HG03064 (cell line): ENCODE measurements at regions not wholly inside any gene's neighbourhood (a gene's known extent, or its start where the extent isn't known, plus 50 kb on each side); places are given as distances from the start of the nearest gene placed in this dataset.

Source experiments
- ATAC-seq: cut with Tn5 transposase; IDR thresholded peaks from one replicate; pipeline ENCODE4 v1.9.1; 2021; ENCODE audit warnings: low read depth; ENCODE audit not compliant: unreplicated experiment

DNA sequence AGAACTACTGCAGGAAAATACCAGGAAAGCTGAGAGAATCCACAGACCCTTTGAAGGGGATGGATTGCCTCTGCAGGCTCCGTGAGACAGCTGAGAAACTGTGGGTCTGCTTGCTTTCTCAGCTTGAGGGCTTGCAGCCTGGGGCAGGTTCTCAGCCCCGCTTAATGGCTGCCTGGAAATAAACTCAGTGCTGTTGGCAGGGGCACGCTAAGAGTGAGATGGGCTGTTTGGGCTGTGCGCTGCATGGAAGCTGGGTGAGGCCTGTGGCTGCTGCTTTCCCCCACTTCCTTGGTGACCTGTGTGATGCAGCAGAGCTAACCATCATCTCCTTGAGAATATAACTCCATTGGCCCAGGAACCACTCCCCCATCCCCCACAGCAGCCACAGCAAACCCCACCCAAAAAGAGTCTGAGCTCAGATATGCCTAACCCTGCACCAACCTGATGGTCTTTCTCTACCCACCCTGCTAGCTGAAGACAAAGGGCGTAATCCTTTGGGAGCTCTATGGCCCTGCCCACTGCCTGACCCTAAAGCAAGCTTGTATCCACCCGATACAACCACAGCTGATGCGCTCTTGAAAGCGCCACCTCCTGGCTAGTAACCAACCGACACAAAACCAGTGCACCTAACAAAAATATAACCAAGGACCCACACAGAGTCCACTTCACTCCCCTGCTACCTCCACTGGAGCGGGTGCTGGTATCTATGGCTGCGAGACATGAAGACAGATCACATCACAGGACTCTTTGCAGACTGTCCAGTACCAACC is 800.6 kb upstream of the MAP3K7 start:
- no peak for ATAC-seq

DNA sequence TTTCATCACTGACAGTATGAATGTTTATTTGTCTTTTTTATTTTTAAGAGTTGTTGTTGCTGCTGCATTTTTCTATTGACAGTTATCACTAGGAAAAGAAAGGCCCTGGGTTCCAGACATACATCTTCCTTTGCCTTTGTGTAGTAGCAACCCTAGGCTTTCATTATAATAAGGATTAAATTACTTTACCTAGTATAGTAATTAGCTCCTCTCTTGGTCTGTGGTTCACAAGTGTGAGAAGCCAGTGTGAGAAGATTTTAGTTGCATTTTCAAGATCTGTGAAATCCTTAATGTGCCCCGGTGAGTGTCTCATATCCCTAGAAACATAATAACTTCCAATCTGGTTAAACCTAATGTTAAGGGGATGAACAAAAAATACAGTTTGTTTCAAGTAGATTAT is 799.3 kb upstream of the MAP3K7 start:
- no peak for ATAC-seq

- no peak for ATAC-seq
Measured at GRCh38 chr6:91383207-91383606, 796.3 kb upstream of the MAP3K7 start.

GRCh38 chr6:91376686-91377085 is 789.8 kb upstream of the MAP3K7 start:
- ATAC-seq, result no peak

GRCh38 chr6:91366781-91367180 is 779.9 kb upstream of the MAP3K7 start:
- ATAC-seq, result no peak

GRCh38 chr6:91358986-91359385 is 772.1 kb upstream of the MAP3K7 start:
- no peak for ATAC-seq

DNA sequence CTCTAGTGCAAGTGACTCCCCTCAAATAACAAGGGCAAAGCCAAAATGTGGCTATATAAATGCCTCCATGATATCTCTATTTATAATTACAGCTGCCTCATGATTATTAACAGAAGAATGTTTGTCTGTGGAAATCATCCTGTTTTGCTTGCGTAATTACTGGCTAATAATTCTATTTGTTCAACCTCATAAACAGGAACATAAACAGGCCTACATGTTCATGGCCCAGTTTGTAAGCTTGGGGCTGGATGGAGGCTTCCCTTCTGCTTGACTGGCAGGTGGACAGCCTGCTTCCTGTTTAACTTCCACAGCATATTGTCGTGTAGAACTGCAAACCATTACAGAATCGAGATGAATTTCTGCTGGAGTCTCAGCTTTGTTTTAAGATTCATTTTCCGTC is 766.0 kb upstream of the MAP3K7 start:
- no peak for ATAC-seq

DNA sequence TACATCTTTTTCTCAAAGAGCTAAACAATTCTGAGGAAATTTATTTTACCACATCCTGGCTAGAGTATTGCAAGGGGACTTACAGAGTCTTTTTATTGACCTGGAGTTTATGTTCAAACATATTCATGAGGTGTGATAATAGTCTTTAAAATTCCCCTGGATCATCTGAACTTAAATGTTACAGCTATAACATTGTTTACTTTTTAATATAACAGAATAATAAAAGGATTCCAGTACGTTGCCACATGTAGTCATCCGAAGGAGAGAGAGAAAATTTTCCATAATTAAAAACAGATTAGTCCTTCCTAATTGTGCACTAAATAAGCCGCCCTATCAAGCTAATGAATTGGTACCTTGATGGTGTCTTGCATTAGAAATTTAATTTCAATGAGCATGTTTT is 765.4 kb upstream of the MAP3K7 start:
- no peak for ATAC-seq

GRCh38 chr6:91350146-91350908 is 763.5 kb upstream of the MAP3K7 start:
- no peak for ATAC-seq

DNA sequence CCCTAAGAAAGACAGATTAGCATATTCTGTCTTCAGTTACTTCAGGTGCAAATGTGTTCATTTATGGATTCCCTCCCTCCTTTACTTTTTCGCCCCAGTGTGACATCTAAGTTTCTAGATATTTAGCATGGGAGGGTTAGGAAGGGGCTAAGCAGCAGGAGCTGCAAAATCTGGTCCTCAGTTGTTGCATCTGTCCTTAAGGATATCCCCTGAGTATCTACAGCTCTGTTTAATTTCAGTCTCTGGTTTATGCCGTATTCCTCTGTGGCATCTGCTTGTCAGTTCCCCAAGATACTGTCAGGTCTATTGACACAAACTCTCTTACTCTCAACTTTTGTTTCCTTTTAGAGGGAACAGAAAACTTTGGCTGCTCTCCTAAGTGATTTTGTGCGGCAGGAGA is 754.6 kb upstream of the MAP3K7 start:
- no peak for ATAC-seq

GRCh38 chr6:91340896-91341395 is 754.1 kb upstream of the MAP3K7 start:
- ATAC-seq, result no peak

GRCh38 chr6:91337967-91338366 is 751.1 kb upstream of the MAP3K7 start:
- ATAC-seq, result no peak

DNA sequence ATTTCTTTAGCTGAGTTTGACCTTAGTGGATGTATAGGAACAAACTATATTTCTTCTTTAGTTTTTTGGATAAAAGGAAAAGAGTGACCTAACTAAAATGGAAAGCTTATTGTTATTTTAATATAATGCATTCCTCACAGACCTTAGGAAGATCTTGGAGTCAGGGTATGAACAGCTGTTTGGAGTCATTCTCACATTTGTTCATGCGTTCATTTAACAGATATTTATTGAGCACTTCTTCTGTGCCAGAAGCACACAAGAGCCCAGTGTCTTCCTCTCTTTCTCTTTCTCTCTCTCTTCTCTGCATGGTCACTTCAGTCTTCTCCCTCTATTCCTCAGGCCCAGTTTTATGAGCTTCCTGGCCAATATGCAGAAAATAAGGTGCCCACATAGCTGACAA is 744.0 kb upstream of the MAP3K7 start:
- no peak for ATAC-seq

DNA sequence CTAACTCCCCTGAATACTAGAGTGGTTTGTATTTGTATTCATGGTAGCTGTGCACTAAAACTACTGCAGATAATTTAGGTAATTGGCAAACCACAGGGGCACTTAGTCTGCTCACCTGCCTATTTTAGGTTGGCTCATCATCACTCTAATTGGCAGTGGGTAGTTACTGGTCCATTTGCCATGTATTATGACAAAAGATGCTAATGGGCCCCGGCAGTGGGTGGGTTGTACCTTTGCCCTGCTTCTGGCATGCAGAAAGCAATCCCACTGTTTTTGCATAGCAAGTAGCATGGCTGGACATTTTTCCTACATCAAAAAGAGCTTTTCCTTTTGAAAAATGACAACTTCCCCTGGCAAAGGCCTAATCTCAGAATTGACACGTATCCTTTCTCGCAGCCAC is 741.4 kb upstream of the MAP3K7 start:
- no peak for ATAC-seq

GRCh38 chr6:91324711-91325110 is 737.8 kb upstream of the MAP3K7 start:
- ATAC-seq, result no peak

- ATAC-seq, result no peak
Measured at GRCh38 chr6:91317984-91318383, 731.1 kb upstream of the MAP3K7 start.

GRCh38 chr6:91317247-91317835 is 730.5 kb upstream of the MAP3K7 start:
- ATAC-seq, result no peak

DNA sequence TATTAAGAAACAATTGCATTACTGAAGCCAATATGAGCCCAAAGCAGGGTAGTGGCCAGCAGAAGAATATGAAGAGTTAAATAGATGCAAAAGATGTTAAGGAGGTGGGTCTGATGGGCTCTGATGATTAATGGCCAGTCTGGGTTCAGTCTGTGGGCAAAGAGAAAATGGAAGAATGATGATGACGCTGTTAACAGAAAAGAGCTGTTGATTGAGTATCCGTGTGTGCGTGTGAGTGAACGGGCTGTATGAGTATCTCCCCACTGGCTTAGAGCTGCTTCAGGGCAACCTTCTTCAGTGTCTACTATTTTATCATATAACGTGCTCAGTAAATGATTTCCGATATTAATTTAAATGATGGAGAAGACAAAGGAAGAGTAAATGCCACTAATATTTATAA is 723.3 kb upstream of the MAP3K7 start:
- no peak for ATAC-seq

DNA sequence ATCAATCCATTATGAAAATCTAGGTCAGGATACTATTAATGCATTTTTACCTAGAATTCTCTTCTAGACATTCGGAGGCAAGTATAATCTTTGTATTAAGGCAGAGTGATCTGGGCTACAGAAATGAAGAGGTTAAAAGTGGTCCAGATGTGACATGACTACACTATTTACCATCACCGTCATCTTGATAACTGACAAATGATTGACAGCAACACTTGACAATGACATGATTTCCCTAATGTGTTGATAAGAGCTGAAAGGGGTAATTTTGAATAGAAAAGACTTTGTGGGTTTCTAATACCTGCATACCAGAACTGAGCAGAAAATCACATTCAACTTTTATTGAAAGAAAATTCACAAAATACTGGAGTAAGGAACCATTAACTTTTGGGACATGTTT is 718.9 kb upstream of the MAP3K7 start:
- no peak for ATAC-seq

DNA sequence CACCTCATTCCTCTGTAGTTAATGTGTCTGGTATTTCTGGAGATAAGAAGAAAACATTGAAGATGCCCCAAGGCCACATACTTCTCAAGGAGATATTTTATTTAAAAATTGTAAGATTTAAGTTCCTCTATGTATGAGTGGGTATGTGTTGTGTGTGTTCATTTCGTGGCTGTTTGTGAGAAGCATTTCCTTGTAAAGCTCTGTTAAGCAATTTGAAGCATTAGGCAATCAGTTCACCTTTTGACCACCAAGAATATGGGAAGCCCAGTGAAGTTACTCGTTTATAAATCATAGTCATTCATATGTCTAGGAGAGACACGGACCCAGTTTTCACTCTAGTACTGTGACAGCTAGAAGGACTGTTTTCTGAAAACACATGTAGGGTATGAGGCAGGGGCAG is 717.6 kb upstream of the MAP3K7 start:
- ATAC-seq, result no peak

- no peak for ATAC-seq
Measured at GRCh38 chr6:91303326-91303725, 716.5 kb upstream of the MAP3K7 start.
